Islet of Langerhans (tissue), 1 donor: ENCODE measurements at regions not wholly inside any gene's neighbourhood (a gene's known extent, or its start where the extent isn't known, plus 50 kb on each side); places are given as distances from the start of the nearest gene placed in this dataset.
"Not testable (repeated sequence)": the region's sequence is repeated elsewhere in the genome, so short reads cannot be mapped to it uniquely, and the experiment has no call there.

ENCODE experiments used
- FAIRE-seq: peaks from one replicate; lab custom pipeline; 2011; peaks lifted over from hg19 to GRCh38; lab: Jason Lieb, UNC

DNA sequence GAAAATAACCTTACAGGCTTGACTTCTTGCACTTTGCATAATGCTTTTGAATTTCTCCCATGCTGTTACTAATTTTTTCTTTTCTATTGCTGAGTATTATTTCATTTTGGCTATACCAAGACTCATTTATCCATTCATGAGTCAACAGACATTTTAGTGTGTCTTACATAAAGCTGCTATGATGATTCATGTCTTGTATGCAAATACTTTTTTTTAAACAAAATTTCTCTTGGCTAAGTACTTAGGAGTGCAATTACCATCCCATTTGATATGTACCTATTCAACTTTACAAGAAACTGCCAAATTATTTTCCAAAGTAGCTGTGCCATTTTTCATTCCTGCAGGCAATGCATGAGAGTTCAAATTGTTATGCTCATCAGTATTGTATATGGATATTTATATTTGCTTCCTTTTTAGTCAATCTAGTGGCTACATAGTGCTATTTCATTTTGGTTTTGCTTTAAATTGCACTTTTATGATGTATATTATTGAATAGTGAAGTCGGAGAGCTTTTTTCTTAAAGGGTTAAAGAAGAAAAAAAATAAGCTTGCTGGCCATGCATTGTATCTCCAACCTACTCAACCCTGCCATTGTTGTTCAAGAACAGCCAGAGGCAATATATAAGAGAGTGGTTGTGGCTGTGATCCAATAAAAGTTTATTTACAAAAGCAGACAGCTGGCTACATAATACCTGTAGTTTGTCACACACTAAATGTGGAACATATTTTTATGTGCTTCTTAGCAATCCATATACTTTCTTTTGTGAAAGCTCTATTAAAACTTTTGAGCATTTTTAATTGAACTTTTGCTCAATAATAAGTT is 862.8 kb downstream of the KCNT2 start:
- no peak for FAIRE-seq

DNA sequence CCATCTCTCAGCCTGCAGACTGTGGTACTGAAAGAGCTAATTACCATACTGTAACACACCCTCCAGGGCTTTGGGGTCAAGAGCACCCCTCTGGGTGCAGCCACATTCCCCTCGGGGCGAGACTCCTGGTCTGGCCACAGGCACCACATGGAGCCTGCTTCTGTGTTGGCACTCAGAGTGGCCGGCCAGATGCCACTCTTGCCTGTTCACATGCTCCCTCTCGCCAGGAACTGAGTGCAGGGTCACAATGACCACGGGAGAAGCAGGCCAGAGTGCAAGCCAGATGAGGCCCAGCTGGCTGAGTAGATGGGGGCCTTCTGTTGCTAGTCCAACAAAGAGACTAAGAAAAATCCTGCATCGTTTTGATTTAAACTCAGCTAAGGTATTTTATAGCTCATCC is 864.0 kb downstream of the KCNT2 start:
- no peak for FAIRE-seq

DNA sequence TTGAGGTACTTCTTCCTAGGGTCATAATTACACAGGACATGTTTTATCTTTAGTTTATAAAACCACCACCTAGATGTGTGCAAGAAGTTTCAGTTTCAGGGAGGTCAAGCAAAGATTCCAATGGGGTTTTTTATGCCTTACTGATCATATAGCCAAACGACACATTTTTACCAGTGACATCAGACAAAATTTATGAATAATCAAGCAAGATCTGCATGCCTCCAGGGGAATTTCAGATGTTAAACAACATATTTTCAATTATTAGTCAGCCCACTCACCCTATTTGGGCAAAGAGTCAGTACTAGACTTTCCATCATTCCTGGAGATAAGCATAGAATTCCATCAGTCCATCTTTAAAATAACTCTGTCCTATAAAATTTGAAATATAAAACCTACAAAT is 867.4 kb downstream of the KCNT2 start:
- no peak for FAIRE-seq

DNA sequence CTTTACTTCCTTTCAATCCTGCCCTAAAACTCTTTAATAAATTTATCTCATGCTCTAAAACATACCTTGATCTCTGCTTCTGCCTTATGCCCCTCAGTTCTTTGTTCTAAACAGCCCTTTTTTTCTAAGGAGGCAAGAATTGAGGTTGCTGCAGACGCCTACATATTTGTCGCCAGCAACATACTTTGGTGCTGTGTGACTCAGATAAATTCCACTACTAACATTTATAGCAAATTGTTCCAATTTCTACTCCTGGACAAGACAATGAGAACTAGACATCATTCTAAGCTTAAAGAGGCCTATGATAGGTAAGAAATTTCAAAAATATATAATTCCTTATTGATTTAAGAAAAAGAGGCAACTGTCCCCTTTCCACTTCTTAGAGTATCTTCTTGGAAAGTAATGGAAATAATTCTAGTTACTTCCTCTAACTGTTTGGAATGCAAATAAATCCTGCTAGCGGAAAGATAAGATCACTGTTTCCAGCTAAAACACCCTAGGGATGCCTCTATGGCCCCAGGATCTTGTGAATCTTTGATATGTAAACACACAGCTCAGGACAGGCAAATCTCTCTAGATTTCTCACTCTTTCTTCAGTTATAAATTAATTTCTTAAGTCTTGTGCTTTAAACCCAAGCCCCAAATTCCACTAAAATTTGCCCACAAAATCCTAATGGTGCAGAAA is 869.1 kb downstream of the KCNT2 start:
- FAIRE-seq = no peak

DNA sequence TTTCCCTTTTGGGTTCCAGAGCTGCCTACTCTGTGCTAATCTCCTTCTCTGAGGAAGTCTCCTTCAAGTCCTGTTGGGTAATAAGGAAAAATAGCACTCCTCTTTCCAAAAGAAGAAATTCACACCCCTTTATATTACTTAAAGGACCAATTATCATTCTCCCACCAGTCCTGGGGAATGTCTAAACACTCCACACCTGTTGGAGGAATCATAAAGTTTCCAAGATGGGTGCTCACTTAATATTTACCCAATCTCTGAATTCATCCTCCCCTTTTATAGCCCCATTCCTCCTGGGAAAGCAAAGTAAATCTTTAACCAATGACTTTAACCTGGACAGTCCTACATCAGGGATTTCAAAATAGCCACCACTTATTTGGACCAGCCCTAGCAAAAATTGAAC is 873.1 kb downstream of the KCNT2 start:
- no peak for FAIRE-seq

DNA sequence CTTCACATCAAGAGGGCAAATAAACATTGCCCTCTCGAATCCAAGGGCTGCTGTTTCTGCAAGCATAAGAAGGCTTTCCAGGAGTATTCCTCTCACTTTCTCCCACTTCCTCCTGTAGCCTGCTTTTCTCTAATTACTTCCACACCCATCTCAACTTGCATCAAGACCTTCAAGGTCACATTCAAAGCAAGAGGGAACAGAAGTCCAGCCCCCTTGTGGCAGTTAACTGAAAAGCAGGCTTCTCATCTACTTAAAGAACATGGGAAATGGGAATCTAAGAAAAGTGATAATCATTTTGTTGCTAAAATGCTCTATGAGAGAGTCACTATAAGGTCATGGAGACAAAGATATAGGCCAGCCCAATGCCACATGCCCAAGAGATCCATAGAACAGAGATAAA is 874.4 kb downstream of the KCNT2 start:
- FAIRE-seq = no peak

DNA sequence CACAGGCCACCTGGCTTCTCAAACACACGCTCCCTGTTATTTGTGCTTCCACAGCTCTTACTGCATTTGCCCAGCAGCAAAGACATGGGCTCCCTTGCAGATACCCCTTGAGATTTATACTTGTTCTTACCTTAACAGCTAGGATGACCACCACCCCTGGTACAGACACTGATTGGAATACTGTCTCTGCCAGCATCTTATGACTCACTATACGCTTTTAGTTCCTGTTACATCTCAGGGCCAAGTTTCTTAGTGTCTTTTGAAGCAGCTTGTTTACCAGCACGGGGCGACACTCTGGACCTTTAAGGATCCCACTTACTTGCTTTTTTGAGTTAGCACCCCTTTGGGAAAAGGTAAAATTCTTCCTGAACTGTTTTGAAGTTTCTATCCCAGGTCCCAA is 874.8 kb downstream of the KCNT2 start:
- FAIRE-seq = no peak

DNA sequence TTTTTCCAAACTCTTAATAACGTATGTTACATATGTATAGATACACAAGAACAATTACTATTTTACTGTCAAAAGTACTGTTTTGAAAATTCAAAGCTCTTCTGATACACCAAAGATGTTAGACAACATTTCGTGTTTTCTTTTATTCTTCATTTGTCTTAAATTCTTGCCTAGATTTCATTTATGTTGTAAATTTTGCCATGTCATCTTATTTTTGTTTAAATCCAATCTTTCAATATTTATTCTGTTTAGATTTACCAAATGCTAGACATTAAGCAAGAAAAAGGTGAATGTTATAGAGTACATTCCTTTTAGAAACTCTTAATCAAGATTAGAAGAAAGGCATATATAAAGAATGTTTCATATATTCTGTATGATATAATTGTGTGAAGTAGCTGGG is 876.9 kb downstream of the KCNT2 start:
- FAIRE-seq = no peak

DNA sequence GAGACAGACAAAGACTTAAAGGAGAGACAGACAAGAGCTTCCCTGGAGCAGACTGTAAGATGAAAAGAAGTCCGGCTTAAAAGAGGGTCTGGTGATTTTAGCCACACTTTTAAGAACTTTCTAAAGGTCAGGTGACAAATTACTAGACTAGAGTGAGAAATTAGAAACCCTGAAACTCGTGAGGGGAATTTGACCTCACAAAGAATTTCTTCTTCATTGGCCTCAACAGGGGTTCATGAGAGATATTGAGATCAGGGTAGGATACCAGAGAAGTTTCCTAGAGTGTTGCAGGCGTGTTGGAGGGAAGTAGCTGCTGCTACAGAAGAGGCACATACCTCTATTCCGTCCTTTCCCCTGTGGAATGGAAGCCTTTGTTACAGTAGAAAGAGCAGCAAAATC is 884.4 kb downstream of the KCNT2 start:
- FAIRE-seq = no peak

DNA sequence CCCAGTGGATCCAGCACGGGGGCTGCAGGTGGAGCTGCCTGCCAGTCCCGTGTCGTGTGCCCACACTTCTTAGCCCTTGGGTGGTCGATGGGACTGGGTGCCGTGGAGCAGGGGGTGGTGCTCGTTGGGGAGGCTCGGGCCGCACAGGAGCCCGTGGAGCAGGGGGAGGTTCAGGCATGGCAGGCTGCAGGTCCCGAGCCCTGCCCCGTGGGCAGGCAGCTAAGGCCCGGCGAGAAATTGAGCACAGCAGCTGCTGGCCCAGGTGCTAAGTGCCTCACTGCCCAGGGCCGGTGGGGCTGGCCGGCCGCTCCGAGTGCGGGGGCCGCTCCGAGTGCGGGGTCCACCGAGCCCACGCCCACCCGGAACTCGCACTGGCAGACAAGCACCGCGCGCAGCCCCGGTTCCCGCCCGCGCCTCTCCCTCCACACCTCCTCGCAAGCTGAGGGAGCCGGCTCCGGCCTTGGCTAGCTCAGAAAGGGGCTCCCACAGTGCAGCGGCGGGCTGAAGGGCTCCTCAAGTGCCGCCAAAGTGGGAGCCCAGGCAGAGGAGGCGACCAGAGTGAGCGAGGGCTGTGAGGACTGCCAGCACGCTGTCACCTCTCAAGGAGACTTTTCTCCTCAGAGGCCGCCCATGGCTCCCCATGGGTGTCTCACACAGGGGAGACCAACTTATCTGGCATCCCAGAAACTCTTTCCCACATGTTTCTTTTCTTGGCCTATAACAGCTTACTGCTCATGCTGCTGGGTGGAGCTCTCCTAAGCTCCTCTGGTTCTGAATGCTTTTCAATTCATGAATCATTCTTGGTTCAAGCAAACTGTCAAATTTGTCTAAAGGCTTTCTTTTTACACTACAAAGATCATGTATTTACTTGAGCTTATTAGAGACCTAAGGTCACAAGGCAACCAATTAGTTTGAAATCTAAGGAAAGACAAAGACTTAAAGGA is 885.1 kb downstream of the KCNT2 start:
- FAIRE-seq = not testable (repeated sequence)

DNA sequence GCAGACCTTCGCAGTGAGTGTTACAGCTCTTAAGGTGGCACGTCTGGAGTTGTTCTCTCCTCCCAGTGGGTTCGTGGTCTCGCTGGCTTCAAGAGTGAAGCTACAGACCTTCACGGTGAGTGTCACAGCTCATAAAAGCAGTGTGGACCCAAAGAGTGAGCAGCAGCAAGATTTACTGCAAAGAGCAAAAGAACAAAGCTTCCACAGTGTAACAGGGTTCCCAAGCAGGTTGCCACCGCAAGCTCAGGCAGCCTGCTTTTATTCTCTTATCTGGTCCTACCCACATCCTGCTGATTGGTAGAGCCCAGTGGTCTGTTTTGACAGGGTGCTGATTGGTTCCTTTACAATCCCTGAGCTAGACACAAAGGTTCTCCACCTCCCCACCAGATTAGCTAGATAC is 886.1 kb downstream of the KCNT2 start:
- not testable (repeated sequence) for FAIRE-seq

DNA sequence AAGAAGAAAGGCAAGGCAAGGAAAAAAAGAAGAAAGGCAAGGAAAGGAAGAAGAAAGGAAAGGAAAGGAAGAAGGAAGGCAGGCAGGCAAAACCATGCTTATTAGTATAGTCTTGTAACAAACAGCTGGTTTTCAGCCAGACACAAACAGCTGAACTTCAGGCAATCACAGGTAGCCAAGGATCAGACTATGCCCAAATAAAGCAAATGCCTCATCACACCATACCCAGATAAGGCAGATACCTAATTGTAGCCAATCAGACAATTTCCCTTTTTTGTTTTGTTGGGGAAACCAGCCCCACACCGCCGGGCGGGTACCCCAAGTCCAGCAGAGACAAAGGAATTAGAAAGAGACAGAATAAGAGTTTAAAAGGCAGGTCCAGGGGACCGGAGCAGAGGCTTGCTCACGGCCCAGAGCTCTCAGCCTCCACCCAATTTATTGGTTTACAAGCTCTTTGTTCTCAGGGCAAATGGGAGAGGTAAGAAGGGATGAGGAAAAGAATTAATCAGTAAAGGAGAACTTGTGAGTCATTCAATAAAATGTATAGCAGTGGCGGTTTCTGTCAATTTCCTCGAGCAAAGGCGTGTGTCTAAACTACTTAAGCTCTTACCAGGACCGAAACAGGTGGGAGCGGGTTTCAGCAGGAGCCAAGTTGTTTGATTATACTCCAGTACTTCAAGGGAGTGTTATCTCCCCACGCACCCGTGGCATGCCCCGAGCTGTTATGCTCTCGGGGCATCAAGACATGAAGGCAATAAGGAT is 886.8 kb downstream of the KCNT2 start:
- no peak for FAIRE-seq

DNA sequence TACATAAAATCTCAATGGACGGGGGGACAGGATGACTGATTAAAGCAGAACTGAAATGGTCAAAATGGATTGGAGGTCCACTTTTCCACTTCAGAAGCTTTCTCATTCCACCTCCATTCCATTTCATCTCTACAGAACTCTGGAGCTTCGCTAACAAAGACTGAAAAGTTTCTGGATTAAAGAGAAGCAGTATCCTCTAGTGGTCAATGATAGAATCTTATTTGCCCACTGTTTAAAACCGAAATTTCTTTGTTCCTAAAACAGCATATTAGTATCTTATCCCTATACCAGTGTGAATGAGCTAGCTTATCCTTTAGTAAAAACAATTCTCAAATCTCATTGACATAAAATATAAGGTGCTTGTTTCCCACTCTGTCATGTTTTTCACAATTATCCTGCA is 890.6 kb downstream of the KCNT2 start:
- FAIRE-seq = no peak

DNA sequence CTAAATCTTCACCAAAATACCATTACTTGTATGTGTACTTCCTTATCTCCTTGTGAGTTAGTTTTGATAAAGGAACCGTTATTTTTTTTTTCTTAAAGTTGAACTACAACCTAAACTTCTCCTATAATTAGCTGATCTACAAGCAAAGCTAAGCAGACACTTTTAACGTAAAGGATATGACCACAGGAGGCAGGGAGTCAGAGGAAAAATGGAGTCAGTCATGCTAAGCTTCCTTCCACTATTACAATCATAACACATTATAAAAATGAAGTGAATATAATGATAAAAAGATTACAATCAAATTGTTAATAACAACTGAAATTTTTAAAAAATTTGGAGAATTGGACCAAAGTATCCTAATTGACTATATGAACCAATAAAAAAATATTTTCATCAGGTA is 892.6 kb downstream of the KCNT2 start:
- FAIRE-seq = no peak

DNA sequence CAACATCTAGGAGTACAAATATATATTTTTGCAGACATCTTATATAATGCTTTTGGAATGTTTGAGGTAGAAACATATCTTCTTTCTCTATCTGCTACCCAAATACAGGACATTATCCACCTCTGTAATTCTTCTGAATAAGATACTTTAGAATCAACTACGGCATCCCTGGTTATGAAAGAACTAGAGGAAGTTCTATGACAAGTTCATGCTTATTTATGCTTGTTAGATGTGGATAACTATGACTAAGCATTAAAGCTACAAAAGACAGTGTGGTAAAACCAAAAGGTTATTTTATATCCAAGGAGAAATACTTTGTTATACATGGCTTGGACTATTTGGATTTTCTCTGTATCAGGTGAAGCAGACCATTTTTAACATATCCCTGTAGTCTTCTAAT is 894.0 kb downstream of the KCNT2 start:
- FAIRE-seq = no peak

DNA sequence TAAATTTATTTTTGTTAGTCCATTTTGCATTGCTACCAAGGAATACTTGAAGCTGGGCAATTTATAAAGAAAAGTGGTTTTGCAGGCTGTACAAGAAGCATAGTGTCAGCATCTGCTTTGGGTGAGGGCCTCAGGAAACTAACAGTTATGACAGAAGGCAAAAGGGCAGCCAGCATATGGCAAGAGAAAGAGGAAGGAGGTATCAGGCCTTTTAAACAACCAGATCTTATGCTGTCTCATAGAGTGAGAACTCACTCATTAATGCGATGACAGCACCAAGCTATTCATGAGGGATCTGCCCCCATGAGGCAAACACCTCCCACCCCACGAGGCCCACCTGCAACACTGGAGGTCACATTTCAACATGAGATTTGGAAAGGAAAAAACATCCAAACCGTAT is 898.4 kb downstream of the KCNT2 start:
- FAIRE-seq = no peak

DNA sequence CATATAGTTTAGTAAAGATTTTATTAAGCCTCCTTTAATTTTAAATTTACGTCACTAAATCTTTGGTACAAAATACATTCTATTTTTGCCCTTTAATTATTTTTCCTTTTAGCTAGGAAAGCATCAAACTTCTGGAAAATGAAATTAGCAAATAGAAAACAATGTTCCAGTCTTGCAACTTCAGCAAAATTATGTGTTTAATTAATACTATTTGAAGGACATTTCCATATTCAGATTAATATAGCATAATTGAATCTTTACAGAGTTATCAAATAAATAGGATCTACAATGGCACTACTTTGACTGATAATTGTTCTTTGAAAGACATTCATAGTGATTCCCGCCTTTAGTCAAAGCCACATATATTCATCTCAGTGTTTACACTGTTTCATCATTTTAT is 904.2 kb downstream of the KCNT2 start:
- FAIRE-seq = no peak

DNA sequence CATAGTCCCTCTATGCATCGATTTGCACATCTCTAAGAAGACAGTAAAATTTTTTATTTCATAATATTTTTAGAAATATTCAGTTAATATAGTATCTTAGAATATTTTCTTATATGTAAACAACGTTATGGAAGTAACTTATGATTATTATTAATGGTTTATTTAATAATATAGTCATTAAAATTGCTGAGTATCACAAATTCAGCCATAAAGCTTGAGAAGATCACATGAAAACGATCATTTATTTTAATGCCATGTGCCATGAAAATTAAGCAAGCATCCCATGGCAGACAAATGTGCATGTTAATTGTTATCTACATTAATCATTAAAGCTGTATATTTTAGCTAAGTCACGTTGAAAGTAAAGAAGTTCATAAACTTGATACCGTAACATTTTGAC is 907.1 kb downstream of the KCNT2 start:
- FAIRE-seq = no peak

DNA sequence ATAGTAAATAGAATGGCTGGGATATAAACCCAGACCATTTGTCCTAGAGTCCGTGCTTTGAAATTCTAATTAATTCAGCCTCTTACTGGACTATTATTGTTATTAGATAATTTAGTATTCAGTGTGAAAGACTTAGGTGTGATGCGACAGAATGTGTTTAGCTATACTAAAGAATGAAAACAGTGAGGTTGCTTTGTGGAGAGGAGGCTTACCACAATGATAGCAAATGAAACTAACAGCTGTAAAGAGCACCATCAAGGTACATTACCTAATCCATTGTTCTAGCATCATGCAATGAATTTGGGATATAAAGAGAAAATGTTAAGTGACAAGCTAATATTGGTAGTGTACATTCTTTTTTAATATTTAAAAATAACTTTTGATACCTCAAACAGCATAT is 911.1 kb downstream of the KCNT2 start:
- no peak for FAIRE-seq

DNA sequence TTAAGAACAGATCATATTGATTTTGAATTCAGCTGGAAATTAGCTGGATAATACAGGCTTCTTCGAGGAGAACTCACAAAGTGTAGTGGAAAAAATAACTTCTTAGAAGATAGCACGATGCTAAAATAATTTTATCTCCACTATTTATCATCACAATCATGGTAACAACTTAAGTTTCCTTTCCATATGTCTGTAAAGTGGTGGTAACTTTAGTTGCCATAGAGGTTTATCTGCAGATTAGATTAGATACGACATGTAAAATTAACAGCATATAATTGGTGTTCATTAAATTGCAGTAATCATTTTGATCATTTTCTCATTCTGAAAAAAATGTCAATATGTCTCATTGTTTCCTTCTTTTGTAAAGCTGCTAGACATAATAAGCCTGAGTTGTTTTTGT is 921.5 kb downstream of the KCNT2 start:
- no peak for FAIRE-seq

DNA sequence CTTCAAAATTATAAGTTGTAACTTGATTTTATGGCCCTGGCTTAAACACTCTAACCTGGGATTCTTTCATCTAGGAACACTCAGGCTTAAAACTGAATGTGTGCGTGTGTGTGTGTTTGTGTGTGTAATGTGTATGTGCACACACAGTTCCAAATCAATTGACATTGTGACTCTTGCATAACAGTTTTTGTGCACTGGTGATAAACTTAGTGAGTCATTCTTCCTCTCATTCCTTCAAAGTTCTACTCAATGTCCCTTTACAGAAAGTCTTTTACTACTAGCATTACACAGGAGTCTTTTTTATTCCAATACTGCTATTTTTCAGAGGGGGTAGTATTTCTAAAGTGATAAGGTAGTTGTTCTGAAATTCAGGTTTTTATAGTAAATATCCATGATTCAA is 943.6 kb downstream of the KCNT2 start:
- FAIRE-seq = no peak
